ENCODE measurements at regions not wholly inside any gene's neighbourhood (a gene's known extent, or its start where the extent isn't known, plus 50 kb on each side); places are given as distances from the start of the nearest gene placed in this dataset.

GRCh38 chr2:220246386-220246785, 619.0 kb downstream of the SLC4A3 start:
- in situ Hi-C loops (cut with MboI; ENCODE audit: low sequenced_read_pairs): no loop called here

- in situ Hi-C loops (cut with MboI; ENCODE audit: low sequenced_read_pairs): no loop called here
Measured at GRCh38 chr2:220247588-220248350, 620.3 kb downstream of the SLC4A3 start.

- in situ Hi-C loops (cut with MboI; ENCODE audit: low sequenced_read_pairs): no loop called here
Measured at GRCh38 chr2:220259662-220260061, 632.2 kb downstream of the SLC4A3 start.

- in situ Hi-C loops (cut with MboI; ENCODE audit: low sequenced_read_pairs): no loop called here
Measured at GRCh38 chr2:220263300-220263699, 635.9 kb downstream of the SLC4A3 start.

- in situ Hi-C loops (cut with MboI; ENCODE audit: low sequenced_read_pairs): no loop called here
Measured at GRCh38 chr2:220269367-220269766, 641.9 kb downstream of the SLC4A3 start.

GRCh38 chr2:220270481-220271070, 643.1 kb downstream of the SLC4A3 start:
- in situ Hi-C loops (cut with MboI; ENCODE audit: low sequenced_read_pairs): no loop called here

- in situ Hi-C loops (cut with MboI; ENCODE audit: low sequenced_read_pairs): no loop called here
Measured at GRCh38 chr2:220272656-220273055, 645.2 kb downstream of the SLC4A3 start.

- in situ Hi-C loops (cut with MboI; ENCODE audit: low sequenced_read_pairs): no loop called here
Measured at GRCh38 chr2:220273082-220273481, 645.7 kb downstream of the SLC4A3 start.

GRCh38 chr2:220275454-220275853, 648.0 kb downstream of the SLC4A3 start:
- in situ Hi-C loops (cut with MboI; ENCODE audit: low sequenced_read_pairs): no loop called here

GRCh38 chr2:220276741-220277444, 649.5 kb downstream of the SLC4A3 start:
- in situ Hi-C loops (cut with MboI; ENCODE audit: low sequenced_read_pairs): no loop called here

- in situ Hi-C loops (cut with MboI; ENCODE audit: low sequenced_read_pairs): no loop called here
Measured at GRCh38 chr2:220277445-220277975, 650.1 kb downstream of the SLC4A3 start.

GRCh38 chr2:220278022-220278421, 650.6 kb downstream of the SLC4A3 start:
- in situ Hi-C loops (cut with MboI; ENCODE audit: low sequenced_read_pairs): no loop called here

- in situ Hi-C loops (cut with MboI; ENCODE audit: low sequenced_read_pairs): no loop called here
Measured at GRCh38 chr2:220279372-220279771, 651.9 kb downstream of the SLC4A3 start.

GRCh38 chr2:220279840-220280239, 652.4 kb downstream of the SLC4A3 start:
- in situ Hi-C loops (cut with MboI; ENCODE audit: low sequenced_read_pairs): no loop called here

GRCh38 chr2:220280736-220281135, 653.3 kb downstream of the SLC4A3 start:
- in situ Hi-C loops (cut with MboI; ENCODE audit: low sequenced_read_pairs): no loop called here

- in situ Hi-C loops (cut with MboI; ENCODE audit: low sequenced_read_pairs): no loop called here
Measured at GRCh38 chr2:220281771-220282170, 654.3 kb downstream of the SLC4A3 start.

GRCh38 chr2:220282236-220282635, 654.8 kb downstream of the SLC4A3 start:
- in situ Hi-C loops (cut with MboI; ENCODE audit: low sequenced_read_pairs): no loop called here

GRCh38 chr2:220293966-220294365, 666.5 kb downstream of the SLC4A3 start:
- in situ Hi-C loops (cut with MboI; ENCODE audit: low sequenced_read_pairs): no loop called here

GRCh38 chr2:220296174-220296573, 668.7 kb downstream of the SLC4A3 start:
- in situ Hi-C loops (cut with MboI; ENCODE audit: low sequenced_read_pairs): no loop called here

- in situ Hi-C loops (cut with MboI; ENCODE audit: low sequenced_read_pairs): no loop called here
Measured at GRCh38 chr2:220297093-220297492, 669.7 kb downstream of the SLC4A3 start.

GRCh38 chr2:220300806-220301205, 673.4 kb downstream of the SLC4A3 start:
- in situ Hi-C loops (cut with MboI; ENCODE audit: low sequenced_read_pairs): no loop called here

- in situ Hi-C loops (cut with MboI; ENCODE audit: low sequenced_read_pairs): no loop called here
Measured at GRCh38 chr2:220302756-220303155, 675.3 kb downstream of the SLC4A3 start.

All from HL-60/S4 (cell line).